NB4 (cell line): ENCODE measurements at regions not wholly inside any gene's neighbourhood (a gene's known extent, or its start where the extent isn't known, plus 50 kb on each side); places are given as distances from the start of the nearest gene placed in this dataset.

Experiments used
- DNase-seq: peaks from one replicate; pipeline ENCODE4 v3.0.0; 2010; ENCODE audit warnings: low read depth
- H3K4me3 ChIP-seq: one replicate; pipeline ENCODE4 v1.5.1; 2011; ENCODE audit warnings: mild to moderate bottlenecking, low read depth, low read length, moderate library complexity
- MYC ChIP-seq: IDR thresholded peaks from 2 replicates; pipeline ENCODE4 v1.6.1; 2011; ENCODE audit warnings: low read depth, low read length
- POLR2A ChIP-seq: IDR thresholded peaks from 2 replicates; pipeline ENCODE4 v1.6.1; 2011; ENCODE audit warnings: mild to moderate bottlenecking; ENCODE audit not compliant: insufficient read length; ENCODE audit errors: extremely low read depth
- TF ChIP-seq, protein P1 (sequence below): IDR thresholded peaks from 2 replicates; pipeline ENCODE4 v1.6.1; 2011; ENCODE audit warnings: low read depth, low read length
- TF ChIP-seq, protein P2 (sequence below): IDR thresholded peaks from one replicate; pipeline ENCODE4 v1.5.1; 2012; ENCODE audit warnings: low read depth, low read length

DNA sequence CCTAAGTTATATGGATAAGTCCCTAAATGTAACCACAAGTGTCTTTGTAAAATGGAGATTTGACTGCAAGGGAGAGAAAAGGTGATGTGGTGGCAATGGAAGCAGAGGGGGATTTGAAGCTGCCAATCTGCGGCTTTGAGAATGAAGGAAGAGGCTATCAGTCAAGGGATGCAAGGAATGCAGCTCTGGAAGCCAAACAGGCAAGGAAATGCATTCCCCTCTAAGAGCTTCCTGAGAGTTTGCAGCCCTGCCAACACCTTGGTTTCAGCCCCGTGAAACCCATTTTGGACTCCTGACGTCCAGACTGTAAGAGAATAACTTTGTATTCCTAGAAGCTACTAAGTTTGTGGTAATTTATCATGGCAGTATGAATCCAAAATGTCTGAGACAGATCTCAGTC, 167.3 kb upstream of the MPHOSPH6 start:
- TF ChIP-seq, protein P1, sequence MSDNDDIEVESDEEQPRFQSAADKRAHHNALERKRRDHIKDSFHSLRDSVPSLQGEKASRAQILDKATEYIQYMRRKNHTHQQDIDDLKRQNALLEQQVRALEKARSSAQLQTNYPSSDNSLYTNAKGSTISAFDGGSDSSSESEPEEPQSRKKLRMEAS = no peak
- TF ChIP-seq POLR2A = no peak
- TF ChIP-seq MYC = no peak
- TF ChIP-seq, protein P2, sequence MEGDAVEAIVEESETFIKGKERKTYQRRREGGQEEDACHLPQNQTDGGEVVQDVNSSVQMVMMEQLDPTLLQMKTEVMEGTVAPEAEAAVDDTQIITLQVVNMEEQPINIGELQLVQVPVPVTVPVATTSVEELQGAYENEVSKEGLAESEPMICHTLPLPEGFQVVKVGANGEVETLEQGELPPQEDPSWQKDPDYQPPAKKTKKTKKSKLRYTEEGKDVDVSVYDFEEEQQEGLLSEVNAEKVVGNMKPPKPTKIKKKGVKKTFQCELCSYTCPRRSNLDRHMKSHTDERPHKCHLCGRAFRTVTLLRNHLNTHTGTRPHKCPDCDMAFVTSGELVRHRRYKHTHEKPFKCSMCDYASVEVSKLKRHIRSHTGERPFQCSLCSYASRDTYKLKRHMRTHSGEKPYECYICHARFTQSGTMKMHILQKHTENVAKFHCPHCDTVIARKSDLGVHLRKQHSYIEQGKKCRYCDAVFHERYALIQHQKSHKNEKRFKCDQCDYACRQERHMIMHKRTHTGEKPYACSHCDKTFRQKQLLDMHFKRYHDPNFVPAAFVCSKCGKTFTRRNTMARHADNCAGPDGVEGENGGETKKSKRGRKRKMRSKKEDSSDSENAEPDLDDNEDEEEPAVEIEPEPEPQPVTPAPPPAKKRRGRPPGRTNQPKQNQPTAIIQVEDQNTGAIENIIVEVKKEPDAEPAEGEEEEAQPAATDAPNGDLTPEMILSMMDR = no peak
- H3K4me3 ChIP-seq = no peak overlapping the region
- no peak for DNase-seq

DNA sequence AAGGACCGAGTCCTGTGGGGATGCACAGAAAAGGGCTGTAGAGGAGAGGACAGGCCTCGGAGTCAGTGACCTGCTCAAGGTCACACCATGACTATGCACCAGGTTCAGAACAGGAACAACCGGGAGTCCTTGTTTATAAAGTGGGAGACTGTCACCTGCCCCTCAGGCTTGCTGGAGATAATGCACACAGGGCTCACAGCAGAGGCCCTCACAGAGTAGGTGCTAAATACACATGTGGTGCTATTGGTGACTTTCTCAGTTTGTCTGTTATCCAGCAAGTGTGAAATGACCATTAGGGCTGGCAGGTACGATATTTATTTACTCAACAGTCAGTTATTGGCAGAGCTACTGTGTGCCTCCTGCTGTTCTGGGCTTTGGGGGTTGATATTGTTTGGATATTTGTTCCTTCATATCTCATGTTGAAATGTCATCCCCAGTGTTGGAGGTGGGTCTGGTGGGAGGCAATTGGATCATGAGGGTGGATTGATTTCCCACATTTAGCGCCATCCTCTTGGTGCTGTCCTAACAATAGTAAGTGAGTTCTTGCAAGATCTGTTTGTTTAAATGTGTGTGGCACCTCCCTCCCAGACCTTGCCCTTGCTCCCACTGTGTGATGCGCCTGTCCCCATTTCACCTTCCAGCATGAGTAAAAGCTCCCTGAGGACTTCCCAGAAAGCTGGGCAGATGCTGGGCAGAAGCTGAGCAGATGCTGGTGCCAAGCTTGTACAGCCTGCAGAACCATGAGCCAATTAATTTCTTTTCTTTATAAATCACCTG, 162.1 kb upstream of the MPHOSPH6 start:
- H3K4me3 ChIP-seq = no peak overlapping the region
- TF ChIP-seq, protein P2 = no peak
- TF ChIP-seq, protein P1 = no peak
- TF ChIP-seq POLR2A (no peak), MYC (no peak)

DNA sequence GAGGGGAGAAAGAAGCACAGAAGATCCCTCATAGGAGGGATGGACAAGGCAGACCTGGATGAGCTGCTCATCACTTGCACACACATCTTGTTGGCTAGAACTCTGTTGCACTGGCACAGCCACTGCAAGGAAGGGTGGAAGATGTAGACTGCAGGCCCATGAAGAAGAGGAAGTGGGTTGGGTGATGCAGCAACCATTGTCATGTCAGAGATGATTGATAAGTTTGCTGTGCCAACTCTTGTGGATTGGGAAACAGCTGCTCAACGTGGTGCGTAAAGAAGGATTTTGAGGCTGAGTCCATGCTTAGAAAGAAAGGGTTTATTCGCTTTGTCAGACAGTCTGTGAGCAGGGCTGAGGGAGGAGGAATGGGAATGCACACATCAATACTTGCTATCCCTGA, 161.4 kb upstream of the MPHOSPH6 start:
- peak; percentile 59 for DNase-seq
- no peak for TF ChIP-seq MYC
- TF ChIP-seq, protein P1 = no peak
- TF ChIP-seq, protein P2 = no peak
- no peak for TF ChIP-seq POLR2A
- H3K4me3 ChIP-seq = no peak overlapping the region

More for the DNA sequence above, 162.1 kb upstream of the MPHOSPH6 start:
- DNase-seq = no peak

DNA sequence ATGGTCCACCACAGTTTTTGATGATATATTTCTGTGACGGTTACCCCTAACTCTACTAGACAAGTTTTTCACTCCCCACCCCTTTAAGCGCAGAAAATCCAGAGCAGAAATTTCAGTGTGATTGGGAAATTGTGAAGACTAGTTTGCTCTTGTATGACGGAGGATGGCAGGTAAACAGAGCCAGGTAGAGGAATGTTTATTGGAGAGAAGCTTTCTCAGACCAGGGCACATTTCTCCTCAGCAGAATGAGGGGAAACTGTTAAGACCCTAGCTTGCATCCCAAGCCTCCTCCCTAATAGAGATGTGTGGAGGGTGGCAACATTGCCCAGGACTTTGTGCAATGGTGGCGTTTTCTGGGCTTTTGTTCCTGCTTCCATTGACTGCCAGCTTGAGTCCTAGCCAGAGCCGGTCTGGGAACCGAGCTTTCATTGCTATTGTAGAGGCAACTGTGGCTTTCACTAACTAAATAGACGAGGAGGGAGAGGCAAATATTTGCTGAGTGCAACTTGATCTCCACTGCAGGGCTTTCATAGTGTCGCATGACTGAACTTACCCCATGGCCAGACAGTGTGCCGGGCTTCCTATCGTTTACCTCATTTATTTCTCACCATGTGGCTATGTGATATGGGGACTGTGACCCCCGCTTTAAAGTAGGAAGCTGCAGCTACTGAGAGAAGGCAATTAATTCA, 159.6 kb upstream of the MPHOSPH6 start:
- no peak overlapping the region for H3K4me3 ChIP-seq
- DNase-seq = no peak
- TF ChIP-seq POLR2A (no peak), MYC (no peak)
- TF ChIP-seq, protein P1 = no peak
- TF ChIP-seq, protein P2 = no peak

DNA sequence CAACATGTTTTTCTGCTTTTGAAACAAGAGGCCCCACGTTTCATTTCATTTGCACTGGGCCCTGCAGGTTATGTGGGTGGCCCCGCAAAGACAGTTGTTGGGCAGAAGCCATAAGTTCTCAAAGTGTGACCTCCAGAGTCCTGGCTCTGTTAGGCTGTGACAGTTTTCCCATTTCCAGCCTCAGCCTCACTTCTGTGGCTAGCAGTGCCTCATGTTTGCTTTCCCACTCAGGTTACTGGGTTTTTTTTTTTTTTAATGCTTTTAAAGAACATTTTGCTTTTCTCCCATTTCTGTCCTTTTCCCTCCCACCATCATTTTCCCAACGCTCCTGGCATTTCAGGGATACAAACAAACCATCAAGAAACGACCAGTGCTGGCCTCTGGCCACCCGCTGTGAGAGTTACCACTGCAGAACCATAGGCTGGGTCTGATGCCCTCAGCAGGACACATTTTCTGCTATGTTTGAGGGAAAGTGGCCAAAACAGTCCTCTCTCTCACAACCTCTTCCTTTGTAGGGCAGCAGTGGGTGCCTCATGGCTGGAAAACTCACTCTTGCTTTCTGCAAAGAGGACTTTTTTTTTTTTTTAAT, 159.0 kb upstream of the MPHOSPH6 start:
- H3K4me3 ChIP-seq = no peak overlapping the region
- TF ChIP-seq, protein P2 = no peak
- TF ChIP-seq POLR2A = no peak
- TF ChIP-seq, protein P1 = no peak
- TF ChIP-seq MYC = no peak
- no peak for DNase-seq
